ENCODE measurements at regions not wholly inside any gene's neighbourhood (a gene's known extent, or its start where the extent isn't known, plus 50 kb on each side); places are given as distances from the start of the nearest gene placed in this dataset.

DNA sequence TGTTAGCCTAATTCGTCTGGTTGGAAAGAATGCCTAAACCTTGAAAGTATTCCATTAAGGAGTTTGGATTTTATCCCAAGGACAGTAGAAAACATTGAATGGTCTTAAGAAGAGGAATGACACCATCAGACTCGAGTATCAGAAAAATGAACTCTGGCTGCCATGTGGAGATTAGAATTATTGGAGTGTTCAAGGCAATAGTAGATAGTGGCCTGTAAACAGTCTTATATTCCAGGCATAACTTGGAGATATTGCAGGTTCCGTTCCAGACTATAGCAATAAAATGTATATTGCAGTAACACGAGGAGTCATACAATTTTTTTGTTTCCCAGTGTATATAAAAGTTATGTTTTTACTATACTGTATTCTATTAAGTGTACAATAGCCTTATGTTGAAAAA, 130.9 kb downstream of the GDAP2 start:
- H3K4me3 ChIP-seq (ENCODE audit: low read depth, low read length): no peak overlapping the region
- no peak for DNase-seq (ENCODE audit: low read depth)
- no peak for TF ChIP-seq CTCF (IDR thresholded peaks at IDR 0.05; ENCODE audit: low read depth, low read length, missing control alignments)

DNA sequence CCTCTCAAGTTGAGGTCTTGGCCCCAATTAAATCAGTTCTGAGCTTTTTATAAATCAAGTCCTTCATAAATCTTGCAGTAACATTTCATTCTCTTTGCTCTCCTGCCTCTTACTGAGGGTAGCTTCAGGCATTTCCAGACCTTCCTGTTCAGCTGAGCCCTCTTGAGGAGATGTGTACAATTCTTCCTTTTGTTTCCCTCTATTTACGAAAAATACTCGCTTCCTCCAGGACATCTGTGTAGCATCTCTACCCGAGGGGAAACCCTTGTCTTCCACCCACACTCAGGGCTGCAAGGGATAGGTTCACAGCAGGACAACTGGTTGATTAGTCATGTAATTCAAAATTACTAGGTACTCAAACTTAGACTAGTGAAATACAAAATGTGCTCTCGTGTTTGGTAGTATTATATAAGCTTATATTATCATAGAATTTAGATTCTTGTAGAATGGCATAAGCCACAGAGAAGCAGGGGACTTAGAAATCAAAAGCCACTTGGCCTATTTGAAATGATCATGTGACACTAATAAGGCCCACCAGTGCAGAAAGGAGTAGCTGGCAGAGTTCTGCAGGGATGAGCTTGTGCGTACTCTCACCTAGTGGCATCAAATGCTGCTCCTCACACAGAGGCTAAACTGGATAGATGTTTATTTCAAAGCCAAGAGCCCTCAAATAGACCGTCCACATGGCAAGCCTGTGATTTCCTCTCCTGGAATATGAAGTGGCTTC, 126.7 kb downstream of the GDAP2 start:
- H3K4me3 ChIP-seq (ENCODE audit: low read depth, low read length): no peak overlapping the region
- no peak for DNase-seq (ENCODE audit: low read depth)
- TF ChIP-seq CTCF (IDR thresholded peaks at IDR 0.05; ENCODE audit: low read depth, low read length, missing control alignments): no peak

- TF ChIP-seq CTCF (IDR thresholded peaks at IDR 0.05; ENCODE audit: low read depth, low read length, missing control alignments): no peak
- H3K4me3 ChIP-seq (ENCODE audit: low read depth, low read length): no peak overlapping the region
- DNase-seq (ENCODE audit: low read depth): no peak
Measured at GRCh38 chr1:117803318-117803717, 126.1 kb downstream of the GDAP2 start.

GRCh38 chr1:117809764-117810163, 119.7 kb downstream of the GDAP2 start:
- TF ChIP-seq CTCF (IDR thresholded peaks at IDR 0.05; ENCODE audit: low read depth, low read length, missing control alignments): no peak
- no peak for DNase-seq (ENCODE audit: low read depth)
- no peak overlapping the region for H3K4me3 ChIP-seq (ENCODE audit: low read depth, low read length)

DNA sequence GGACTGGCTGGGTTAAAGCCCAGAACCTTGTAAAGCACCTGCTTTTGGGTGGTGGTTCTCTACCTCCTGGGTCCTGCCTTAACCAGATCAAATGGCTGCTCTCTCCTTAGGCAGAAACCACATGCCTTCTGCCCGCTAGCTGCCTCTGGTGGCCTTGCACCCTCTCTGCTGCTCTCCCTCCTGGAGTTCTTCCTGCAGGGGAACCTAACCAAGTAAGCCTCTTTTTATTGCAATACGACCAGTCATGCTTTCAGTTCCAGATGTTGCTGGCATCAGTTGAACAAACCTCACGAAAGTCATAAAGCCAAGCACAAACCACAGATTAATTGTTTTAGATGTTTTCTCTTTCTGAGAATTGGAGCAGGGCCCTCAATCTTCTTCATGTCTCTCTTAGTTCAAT, 118.9 kb downstream of the GDAP2 start:
- no peak for TF ChIP-seq CTCF (IDR thresholded peaks at IDR 0.05; ENCODE audit: low read depth, low read length, missing control alignments)
- no peak overlapping the region for H3K4me3 ChIP-seq (ENCODE audit: low read depth, low read length)
- no peak for DNase-seq (ENCODE audit: low read depth)

- H3K4me3 ChIP-seq (ENCODE audit: low read depth, low read length): no peak overlapping the region
- no peak for TF ChIP-seq CTCF (IDR thresholded peaks at IDR 0.05; ENCODE audit: low read depth, low read length, missing control alignments)
- no peak for DNase-seq (ENCODE audit: low read depth)
Measured at GRCh38 chr1:117812869-117813511, 116.4 kb downstream of the GDAP2 start.

Measured in GM12864 (cell line).